MCF 10A (cell line): ENCODE measurements at regions not wholly inside any gene's neighbourhood (a gene's known extent, or its start where the extent isn't known, plus 50 kb on each side); places are given as distances from the start of the nearest gene placed in this dataset.
"Not testable (repeated sequence)": the region's sequence is repeated elsewhere in the genome, so short reads cannot be mapped to it uniquely, and the experiment has no call there.

ENCODE experiments used
- BruUV-seq: library from RNA; stranded (reverse); fragments of 400-500 nt; replicated peaks from 2 replicates; lab custom pipeline; 2021; lab: Mats Ljungman, UMichigan
- CTCF ChIA-PET: fragments of 300-600 bp; sonication (Branson Sonifier 250); formaldehyde crosslinking; extraction: SDS; loops from one replicate; lab custom pipeline; 2021; ENCODE audit warnings: antibody characterized with exemption, inconsistent platforms; lab: Yijun Ruan, JAX
- POLR2A ChIA-PET: fragments of 300-600, 350-650 bp; sonication (Branson Sonifier 250); formaldehyde crosslinking; extraction: SDS; loops from one replicate; lab custom pipeline; 2020; ENCODE audit warnings: antibody characterized with exemption, inconsistent platforms; lab: Yijun Ruan, JAX
- DNase-seq: peaks from one replicate; pipeline ENCODE4 v3.0.0-alpha.2; 2018; ENCODE audit not compliant: unreplicated experiment
- H3K27ac Mint-ChIP-seq: one replicate; pipeline ENCODE4 v1.8.0; 2022; ENCODE audit warnings: mild to moderate bottlenecking, low read depth, mixed read lengths; ENCODE audit not compliant: unreplicated experiment
- H3K27me3 Mint-ChIP-seq: one replicate; pipeline ENCODE4 v1.8.0; 2022; ENCODE audit warnings: mixed read lengths; ENCODE audit not compliant: insufficient read depth, unreplicated experiment
- H3K36me3 Mint-ChIP-seq: one replicate; pipeline ENCODE4 v1.8.0; 2022; ENCODE audit warnings: mild to moderate bottlenecking, moderate library complexity, mixed read lengths; ENCODE audit not compliant: insufficient read depth, unreplicated experiment
- H3K4me1 Mint-ChIP-seq: one replicate; pipeline ENCODE4 v1.8.0; 2022; ENCODE audit warnings: mixed read lengths; ENCODE audit not compliant: insufficient read depth, unreplicated experiment
- H3K4me3 Mint-ChIP-seq: one replicate; pipeline ENCODE4 v1.8.0; 2022; ENCODE audit warnings: mild to moderate bottlenecking, moderate library complexity, mixed read lengths; ENCODE audit not compliant: unreplicated experiment
- H3K9me3 Mint-ChIP-seq: one replicate; pipeline ENCODE4 v1.8.0; 2022; ENCODE audit warnings: mixed read lengths; ENCODE audit not compliant: unreplicated experiment
- CTCF ChIP-seq: fragments of 200-600 bp; IDR thresholded peaks from one replicate; pipeline ENCODE4 v1.8.0; 2022; ENCODE audit warnings: antibody characterized with exemption, mild to moderate bottlenecking; ENCODE audit not compliant: unreplicated experiment
- intact Hi-C: fragments of 100-400 bp; cut with micrococcal nuclease; formaldehyde crosslinking; loops from 2 replicates; pipeline ENCODE4 v1.14.1; 2022

DNA sequence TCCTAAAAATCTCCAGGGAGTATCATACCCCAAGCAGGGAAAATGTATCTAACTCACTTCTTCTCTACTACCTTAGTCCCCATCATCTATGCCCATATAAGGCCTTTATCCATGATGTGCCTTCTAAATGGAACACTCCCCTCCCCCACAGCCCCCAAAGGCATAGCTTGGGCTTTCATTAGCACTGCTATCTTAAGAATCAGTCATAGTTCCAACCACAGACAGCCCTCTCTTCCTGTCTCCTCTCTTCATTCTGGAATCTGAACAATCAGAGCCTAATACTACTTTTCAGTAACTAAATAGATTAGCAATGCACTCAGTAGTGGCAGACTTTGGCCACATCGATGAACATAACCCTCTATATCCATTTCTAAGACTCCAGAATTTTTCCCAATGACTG lies 313.2 kb upstream of the DKK2 start:
- no peaks in the 10 kb centered on the region for H3K9me3 Mint-ChIP-seq
- no peaks in the 10 kb centered on the region for H3K4me1 Mint-ChIP-seq
- no peak overlapping the region for H3K4me3 Mint-ChIP-seq
- intact Hi-C loops = no loop called here
- peak overlapping the region; percentile 8 for H3K27ac Mint-ChIP-seq
- POLR2A ChIA-PET = no interaction called here
- H3K27me3 Mint-ChIP-seq = no peaks in the 10 kb centered on the region
- DNase-seq = no peak
- BruUV-seq = no TSS peak
- H3K36me3 Mint-ChIP-seq = no peaks in the 10 kb centered on the region
- no peak for TF ChIP-seq CTCF
- CTCF ChIA-PET = no interaction called here

DNA sequence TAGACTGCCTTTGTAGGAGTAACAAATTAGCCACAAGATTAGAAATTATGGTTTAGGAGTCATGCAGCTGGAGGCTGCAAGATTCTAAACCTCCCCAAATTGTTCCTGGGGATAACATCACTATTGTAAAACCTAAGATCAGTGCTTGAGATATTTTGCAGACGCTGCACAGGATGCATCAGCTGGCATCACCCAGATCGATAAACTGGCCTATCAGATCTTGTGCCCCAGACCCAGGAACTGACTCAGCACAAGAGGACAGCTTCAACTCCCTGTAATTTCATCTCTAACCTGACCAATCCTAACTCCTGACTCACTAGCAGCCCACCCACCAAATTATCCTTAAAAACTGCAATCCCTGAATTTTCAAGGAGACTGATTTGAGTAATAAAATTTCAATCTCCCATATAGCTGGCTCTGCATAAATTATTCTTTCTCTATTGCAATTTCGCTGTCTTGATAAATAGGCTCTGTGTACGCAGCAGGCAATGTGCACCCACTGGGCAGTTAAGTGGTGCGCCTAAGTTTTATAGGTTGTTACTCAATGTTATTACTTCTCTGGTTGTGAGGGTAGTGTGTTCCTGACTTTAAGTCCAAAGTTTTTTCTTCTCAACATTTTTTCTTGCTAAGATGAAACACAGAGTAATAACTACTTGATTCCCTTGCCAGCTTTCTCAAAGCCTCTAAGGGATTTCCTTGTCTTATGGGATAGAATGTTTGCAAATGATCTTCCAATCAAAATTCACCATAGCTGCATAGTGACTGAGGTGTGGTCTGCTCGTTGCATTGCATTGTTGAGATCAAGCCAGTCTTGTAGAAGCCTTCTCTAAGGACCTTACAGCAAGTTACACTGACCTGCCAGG lies 312.3 kb upstream of the DKK2 start:
- intact Hi-C loops = no loop called here
- ChIA-PET POLR2A (no interaction called here), CTCF (interaction anchor here (0.7 kb wide), 1 partner anchor 28 kb away, joined by 3 read pairs; no protein-coding TSS in a partner anchor)
- Mint-ChIP-seq H3K4me3 (no peak overlapping the region), H3K9me3 (no peaks in the 10 kb centered on the region), H3K27ac (peak overlapping the region; percentile 8), H3K4me1 (no peaks in the 10 kb centered on the region), H3K27me3 (no peaks in the 10 kb centered on the region), H3K36me3 (no peaks in the 10 kb centered on the region)
- TF ChIP-seq CTCF = no peak
- no peak for DNase-seq
- BruUV-seq = no TSS peak

GRCh38 chr4:107333518-107333917 lies 297.4 kb upstream of the DKK2 start:
- ChIA-PET POLR2A (no interaction called here), CTCF (no interaction called here)
- no TSS peak for BruUV-seq
- intact Hi-C loops = no loop called here
- Mint-ChIP-seq H3K4me1 (peaks cover 5% of the 10 kb centered on the region), H3K36me3 (peaks cover 7% of the 10 kb centered on the region), H3K9me3 (no peaks in the 10 kb centered on the region), H3K4me3 (no peak overlapping the region), H3K27me3 (no peaks in the 10 kb centered on the region), H3K27ac (no peak overlapping the region)
- no peak for DNase-seq
- no peak for TF ChIP-seq CTCF

DNA sequence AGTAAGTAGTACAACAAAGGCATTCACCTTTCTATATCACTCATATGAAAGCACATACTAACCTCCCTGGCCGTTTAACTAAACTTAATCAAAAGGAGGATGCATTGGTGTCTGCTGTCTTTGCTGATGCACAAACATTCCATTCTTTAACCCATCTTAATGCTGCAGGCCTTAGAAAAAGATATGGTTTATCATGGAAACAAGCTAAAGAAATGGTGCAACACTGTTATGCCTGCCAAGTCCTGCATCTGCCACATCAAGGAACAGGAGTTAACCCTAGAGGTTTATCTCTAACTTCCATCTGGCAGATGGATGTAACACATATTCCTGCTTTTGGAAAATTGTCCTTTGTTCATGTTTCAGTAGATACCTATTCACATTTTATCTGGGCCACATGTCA lies 296.5 kb upstream of the DKK2 start:
- H3K27me3 Mint-ChIP-seq, H3K4me1 Mint-ChIP-seq, H3K36me3 Mint-ChIP-seq, CTCF ChIA-PET, intact Hi-C loops, POLR2A ChIA-PET, H3K9me3 Mint-ChIP-seq, BruUV-seq, H3K27ac Mint-ChIP-seq, DNase-seq, H3K4me3 Mint-ChIP-seq: not testable (repeated sequence)
